ENCODE measurements at regions not wholly inside any gene's neighbourhood (a gene's known extent, or its start where the extent isn't known, plus 50 kb on each side); places are given as distances from the start of the nearest gene placed in this dataset.

DNA sequence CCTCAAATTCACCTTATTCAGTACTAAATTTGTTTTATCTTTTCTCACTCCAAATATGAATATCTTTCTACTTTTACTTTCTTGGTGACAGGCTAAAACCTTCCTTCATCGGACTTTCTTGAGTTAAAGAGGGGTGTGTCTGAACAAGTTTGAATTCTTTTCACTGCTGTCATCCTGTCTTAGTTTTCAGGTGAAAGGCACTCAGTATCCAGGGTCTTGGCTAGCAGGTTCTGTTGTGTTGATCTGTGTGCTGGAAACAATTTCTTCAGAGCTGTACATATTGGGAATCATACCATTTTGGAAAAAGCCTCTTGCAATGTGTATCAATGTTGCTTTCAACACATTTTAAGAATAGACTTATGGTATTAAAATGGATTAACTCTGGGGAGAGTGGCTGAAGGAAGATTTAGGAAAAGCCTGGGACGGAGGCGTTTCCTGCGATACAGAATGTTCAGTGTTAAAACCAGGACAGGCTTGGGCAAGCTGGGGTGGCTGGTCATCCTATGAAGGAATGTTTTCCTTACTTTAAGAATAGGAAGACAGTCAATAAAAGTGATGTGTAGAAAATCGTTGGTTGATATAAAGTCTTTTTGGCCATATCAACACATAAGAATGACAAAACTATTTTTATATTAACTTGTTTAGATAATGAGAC is 350.7 kb upstream of the SPRED2 start:
- H3K4me1 ChIP-seq (ENCODE audit: control insufficient read depth, insufficient read depth, low read length, unreplicated experiment): no peaks in the 10 kb centered on the region
- no peak overlapping the region for H2AFZ ChIP-seq (ENCODE audit: low read length, unreplicated experiment)
- no peaks in the 10 kb centered on the region for H3K27me3 ChIP-seq (ENCODE audit: insufficient read depth, low read length)
- H3K4me3 ChIP-seq (ENCODE audit: low read depth, low read length): no peak overlapping the region
- no peaks in the 10 kb centered on the region for H3K79me2 ChIP-seq (ENCODE audit: control insufficient read depth, insufficient read depth, low read length, unreplicated experiment)
- H3K27ac ChIP-seq (ENCODE audit: low read depth, low read length): no peak overlapping the region
- no peaks in the 10 kb centered on the region for H3K36me3 ChIP-seq (ENCODE audit: insufficient read depth, low read length)

DNA sequence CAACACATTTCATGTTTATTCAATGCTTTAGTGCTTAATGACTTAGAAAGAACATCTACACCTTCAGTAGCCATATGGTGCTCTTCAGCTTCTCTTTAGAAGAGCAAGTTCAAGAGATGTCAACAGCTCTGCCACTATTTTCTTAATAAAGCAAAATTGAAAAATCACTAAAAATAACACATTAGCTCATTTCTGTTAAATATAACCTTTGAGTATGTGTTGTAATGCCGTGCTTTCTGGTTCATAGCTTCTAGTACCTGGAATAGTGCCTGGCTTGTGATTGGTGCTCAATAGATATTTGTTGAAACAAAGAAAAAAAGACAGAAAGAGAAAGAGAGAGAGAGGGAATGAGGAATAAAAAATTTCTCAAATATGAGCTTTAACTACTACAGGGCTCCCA is 349.8 kb upstream of the SPRED2 start:
- H3K27me3 ChIP-seq (ENCODE audit: insufficient read depth, low read length): no peaks in the 10 kb centered on the region
- no peaks in the 10 kb centered on the region for H3K4me1 ChIP-seq (ENCODE audit: control insufficient read depth, insufficient read depth, low read length, unreplicated experiment)
- H3K36me3 ChIP-seq (ENCODE audit: insufficient read depth, low read length): no peaks in the 10 kb centered on the region
- no peak overlapping the region for H3K27ac ChIP-seq (ENCODE audit: low read depth, low read length)
- no peak overlapping the region for H2AFZ ChIP-seq (ENCODE audit: low read length, unreplicated experiment)
- H3K4me3 ChIP-seq (ENCODE audit: low read depth, low read length): no peak overlapping the region
- H3K79me2 ChIP-seq (ENCODE audit: control insufficient read depth, insufficient read depth, low read length, unreplicated experiment): no peaks in the 10 kb centered on the region

DNA sequence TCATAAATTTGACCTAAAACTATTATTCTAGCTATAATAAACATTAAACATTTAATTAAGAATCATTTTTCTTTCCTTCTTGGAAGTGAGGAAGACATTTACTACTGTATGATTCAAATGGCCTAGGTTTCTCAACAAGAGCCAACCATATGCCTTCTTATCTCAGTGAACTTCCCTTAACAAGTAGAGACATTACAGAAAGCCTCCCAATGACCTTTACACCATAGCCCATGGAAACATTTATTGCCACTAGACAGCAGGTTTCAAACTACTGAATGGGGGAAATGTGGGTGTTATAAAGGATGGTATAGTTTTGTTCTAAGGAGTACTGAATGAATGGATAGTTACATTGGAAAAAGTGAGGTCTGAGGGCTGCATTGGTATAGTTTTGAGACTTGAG is 349.4 kb upstream of the SPRED2 start:
- H3K4me1 ChIP-seq (ENCODE audit: control insufficient read depth, insufficient read depth, low read length, unreplicated experiment): no peaks in the 10 kb centered on the region
- no peak overlapping the region for H3K4me3 ChIP-seq (ENCODE audit: low read depth, low read length)
- H2AFZ ChIP-seq (ENCODE audit: low read length, unreplicated experiment): no peak overlapping the region
- no peaks in the 10 kb centered on the region for H3K27me3 ChIP-seq (ENCODE audit: insufficient read depth, low read length)
- no peaks in the 10 kb centered on the region for H3K79me2 ChIP-seq (ENCODE audit: control insufficient read depth, insufficient read depth, low read length, unreplicated experiment)
- H3K27ac ChIP-seq (ENCODE audit: low read depth, low read length): no peak overlapping the region
- no peaks in the 10 kb centered on the region for H3K36me3 ChIP-seq (ENCODE audit: insufficient read depth, low read length)

DNA sequence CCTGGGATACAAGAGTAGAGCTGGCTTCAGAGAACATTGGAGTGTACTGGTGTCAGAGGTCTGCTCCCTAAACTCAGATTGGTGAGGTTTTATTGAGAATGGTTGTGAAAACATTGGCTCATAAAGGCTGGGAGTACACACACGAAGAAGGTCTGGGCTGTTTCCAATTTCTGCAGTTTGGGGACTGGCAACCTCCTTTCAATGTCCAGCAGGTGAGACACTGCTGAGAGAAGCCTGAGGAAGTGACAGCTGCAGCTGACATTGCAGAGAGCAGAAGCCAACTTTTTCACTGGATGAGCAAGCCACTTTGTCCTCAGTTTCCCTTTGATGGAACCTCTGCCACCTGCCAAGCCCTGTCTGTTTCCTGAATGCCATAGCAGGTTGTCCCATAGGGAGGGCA is 346.6 kb upstream of the SPRED2 start:
- no peaks in the 10 kb centered on the region for H3K27me3 ChIP-seq (ENCODE audit: insufficient read depth, low read length)
- no peaks in the 10 kb centered on the region for H3K4me1 ChIP-seq (ENCODE audit: control insufficient read depth, insufficient read depth, low read length, unreplicated experiment)
- no peaks in the 10 kb centered on the region for H3K36me3 ChIP-seq (ENCODE audit: insufficient read depth, low read length)
- H3K79me2 ChIP-seq (ENCODE audit: control insufficient read depth, insufficient read depth, low read length, unreplicated experiment): no peaks in the 10 kb centered on the region
- H2AFZ ChIP-seq (ENCODE audit: low read length, unreplicated experiment): no peak overlapping the region
- no peak overlapping the region for H3K4me3 ChIP-seq (ENCODE audit: low read depth, low read length)
- no peak overlapping the region for H3K27ac ChIP-seq (ENCODE audit: low read depth, low read length)

DNA sequence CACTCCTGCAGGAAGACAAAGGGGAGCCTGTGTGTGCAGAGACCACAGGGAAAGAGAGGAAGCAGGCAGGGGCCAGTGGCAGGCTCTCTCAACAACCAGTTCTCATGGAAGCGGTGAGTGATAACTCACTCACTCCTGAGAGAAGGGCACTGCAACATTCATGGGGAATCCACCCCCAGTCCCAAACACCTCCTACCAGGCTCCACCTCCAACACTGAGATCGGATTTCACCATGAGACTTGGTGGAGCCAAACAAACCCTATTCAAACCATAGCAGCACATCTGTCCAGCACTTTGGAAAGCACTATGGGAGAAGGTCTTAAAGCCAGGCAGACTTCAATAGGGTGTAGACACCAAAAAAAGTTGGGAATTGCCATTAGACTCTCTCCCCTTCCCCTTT is 345.7 kb upstream of the SPRED2 start:
- no peaks in the 10 kb centered on the region for H3K4me1 ChIP-seq (ENCODE audit: control insufficient read depth, insufficient read depth, low read length, unreplicated experiment)
- H3K4me3 ChIP-seq (ENCODE audit: low read depth, low read length): no peak overlapping the region
- H3K27ac ChIP-seq (ENCODE audit: low read depth, low read length): no peak overlapping the region
- H3K79me2 ChIP-seq (ENCODE audit: control insufficient read depth, insufficient read depth, low read length, unreplicated experiment): no peaks in the 10 kb centered on the region
- no peaks in the 10 kb centered on the region for H3K27me3 ChIP-seq (ENCODE audit: insufficient read depth, low read length)
- no peak overlapping the region for H2AFZ ChIP-seq (ENCODE audit: low read length, unreplicated experiment)
- H3K36me3 ChIP-seq (ENCODE audit: insufficient read depth, low read length): no peaks in the 10 kb centered on the region

DNA sequence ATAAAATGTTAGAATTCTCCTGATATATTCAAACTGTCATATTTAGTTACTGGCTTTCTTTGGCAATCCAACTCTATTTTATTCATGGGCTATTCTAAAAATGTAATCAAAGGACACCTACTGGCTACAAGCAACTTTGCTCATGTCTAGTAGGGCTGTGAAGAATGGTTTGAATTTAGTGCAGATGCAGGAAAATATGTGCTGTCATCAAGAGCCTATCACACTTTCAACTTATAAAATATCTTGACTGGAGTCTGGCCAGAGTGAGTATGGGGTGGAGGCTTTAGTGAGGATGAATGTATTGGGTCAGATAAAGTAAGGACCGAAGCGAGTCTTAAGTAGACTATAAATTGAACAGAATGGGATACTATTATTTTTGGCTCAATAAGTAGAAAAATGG is 343.4 kb upstream of the SPRED2 start:
- Histone ChIP-seq H3K36me3 (ENCODE audit: insufficient read depth, low read length) (no peaks in the 10 kb centered on the region), H3K27ac (ENCODE audit: low read depth, low read length) (no peak overlapping the region), H3K27me3 (ENCODE audit: insufficient read depth, low read length) (no peaks in the 10 kb centered on the region), H3K4me1 (ENCODE audit: control insufficient read depth, insufficient read depth, low read length, unreplicated experiment) (no peaks in the 10 kb centered on the region), H2AFZ (ENCODE audit: low read length, unreplicated experiment) (no peak overlapping the region), H3K4me3 (ENCODE audit: low read depth, low read length) (no peak overlapping the region), H3K79me2 (ENCODE audit: control insufficient read depth, insufficient read depth, low read length, unreplicated experiment) (no peaks in the 10 kb centered on the region)

DNA sequence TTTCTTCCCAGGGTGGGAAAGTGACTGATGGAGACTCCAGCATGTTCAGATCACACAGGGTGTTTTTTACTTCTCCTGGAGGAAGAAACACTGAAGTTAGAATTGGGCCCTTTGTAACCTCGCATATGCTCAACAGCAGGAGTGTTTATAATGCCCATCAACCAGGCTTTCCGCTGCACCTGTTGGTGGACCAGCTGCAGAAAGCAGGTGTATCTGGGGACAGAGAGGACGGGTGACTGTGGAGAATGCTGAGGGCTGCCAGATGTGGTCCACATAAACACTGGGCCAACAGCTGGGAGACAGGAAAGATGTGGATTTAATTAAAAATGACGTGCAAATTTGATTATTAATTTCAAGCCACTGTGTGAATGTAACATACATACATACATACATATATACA is 335.5 kb upstream of the SPRED2 start:
- Histone ChIP-seq H3K79me2 (ENCODE audit: control insufficient read depth, insufficient read depth, low read length, unreplicated experiment) (no peaks in the 10 kb centered on the region), H3K4me1 (ENCODE audit: control insufficient read depth, insufficient read depth, low read length, unreplicated experiment) (no peaks in the 10 kb centered on the region), H2AFZ (ENCODE audit: low read length, unreplicated experiment) (no peak overlapping the region), H3K4me3 (ENCODE audit: low read depth, low read length) (no peak overlapping the region), H3K36me3 (ENCODE audit: insufficient read depth, low read length) (no peaks in the 10 kb centered on the region), H3K27ac (ENCODE audit: low read depth, low read length) (no peak overlapping the region), H3K27me3 (ENCODE audit: insufficient read depth, low read length) (peaks cover 5% of the 10 kb centered on the region; the same call in 1 of the 2 replicates)

DNA sequence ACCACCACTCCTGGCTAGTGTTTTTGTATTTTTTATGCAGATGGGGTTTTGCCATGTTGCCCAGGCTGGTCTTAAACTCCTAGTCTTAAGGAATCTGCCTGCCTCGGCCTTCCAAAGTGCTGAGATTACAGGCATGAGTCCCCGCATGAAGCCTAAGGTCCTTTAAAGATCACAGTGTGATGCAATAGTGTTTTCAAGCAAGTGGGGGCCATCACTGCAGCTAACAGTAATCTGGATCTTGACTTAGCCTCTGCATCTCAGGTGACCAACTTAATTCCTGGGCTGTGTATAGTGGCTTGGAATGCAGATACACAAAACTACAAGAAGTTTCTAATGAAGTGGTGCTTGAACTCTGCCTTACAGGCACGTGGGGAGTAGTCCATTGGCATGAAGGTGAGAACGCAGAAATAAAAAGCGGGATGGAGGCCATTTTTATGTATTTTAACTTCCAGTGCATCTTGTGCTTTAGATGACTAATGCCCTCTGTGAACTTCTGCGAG is 334.4 kb upstream of the SPRED2 start:
- H3K4me3 ChIP-seq (ENCODE audit: low read depth, low read length): no peak overlapping the region
- H2AFZ ChIP-seq (ENCODE audit: low read length, unreplicated experiment): no peak overlapping the region
- H3K79me2 ChIP-seq (ENCODE audit: control insufficient read depth, insufficient read depth, low read length, unreplicated experiment): no peaks in the 10 kb centered on the region
- H3K27me3 ChIP-seq (ENCODE audit: insufficient read depth, low read length): peaks cover 5% of the 10 kb centered on the region; the same call in 1 of the 2 replicates
- H3K27ac ChIP-seq (ENCODE audit: low read depth, low read length): no peak overlapping the region
- no peaks in the 10 kb centered on the region for H3K36me3 ChIP-seq (ENCODE audit: insufficient read depth, low read length)
- H3K4me1 ChIP-seq (ENCODE audit: control insufficient read depth, insufficient read depth, low read length, unreplicated experiment): no peaks in the 10 kb centered on the region

DNA sequence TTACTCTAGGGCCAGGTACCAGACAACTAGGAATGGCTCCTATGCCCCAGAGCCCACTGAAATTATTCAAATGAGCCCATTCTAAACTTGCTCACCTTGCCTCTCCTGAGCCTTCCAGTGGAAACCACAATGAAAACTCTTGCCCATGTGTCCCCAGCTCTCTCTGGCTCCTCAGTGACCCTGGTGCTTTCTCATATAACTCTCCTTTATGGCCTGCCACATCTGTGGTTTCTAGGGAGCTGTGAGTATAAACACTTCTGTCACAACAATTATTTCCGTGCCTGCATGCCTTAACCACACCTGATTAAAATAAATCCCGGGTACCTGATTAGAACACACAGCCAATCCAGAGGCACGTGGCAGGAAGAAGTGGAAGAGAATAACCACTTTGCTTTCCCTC is 333.0 kb upstream of the SPRED2 start:
- H3K79me2 ChIP-seq (ENCODE audit: control insufficient read depth, insufficient read depth, low read length, unreplicated experiment): no peaks in the 10 kb centered on the region
- H3K27me3 ChIP-seq (ENCODE audit: insufficient read depth, low read length): peaks cover 5% of the 10 kb centered on the region; the same call in 1 of the 2 replicates
- no peaks in the 10 kb centered on the region for H3K4me1 ChIP-seq (ENCODE audit: control insufficient read depth, insufficient read depth, low read length, unreplicated experiment)
- H3K27ac ChIP-seq (ENCODE audit: low read depth, low read length): no peak overlapping the region
- no peak overlapping the region for H2AFZ ChIP-seq (ENCODE audit: low read length, unreplicated experiment)
- H3K36me3 ChIP-seq (ENCODE audit: insufficient read depth, low read length): no peaks in the 10 kb centered on the region
- H3K4me3 ChIP-seq (ENCODE audit: low read depth, low read length): no peak overlapping the region

DNA sequence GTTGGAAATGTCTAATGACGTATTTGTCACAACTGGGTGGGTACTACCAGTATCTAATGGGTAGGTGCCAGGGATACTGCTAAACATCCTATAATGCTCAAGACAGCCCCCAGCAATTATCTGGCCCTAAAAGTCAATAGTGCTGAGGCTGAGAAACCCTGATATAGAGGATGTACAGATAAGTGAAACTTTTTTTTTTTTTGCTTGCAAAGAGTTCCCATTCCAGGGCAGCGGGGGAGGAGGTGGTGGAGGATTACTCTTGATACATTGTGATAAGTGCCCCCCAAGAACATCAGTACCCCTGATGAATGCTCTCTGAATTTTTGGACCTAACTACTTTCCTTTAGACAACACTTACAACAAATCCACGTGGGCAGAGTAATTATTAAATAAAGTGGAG is 329.7 kb upstream of the SPRED2 start:
- peaks cover 5% of the 10 kb centered on the region; the same call in 1 of the 2 replicates for H3K27me3 ChIP-seq (ENCODE audit: insufficient read depth, low read length)
- H2AFZ ChIP-seq (ENCODE audit: low read length, unreplicated experiment): no peak overlapping the region
- no peak overlapping the region for H3K4me3 ChIP-seq (ENCODE audit: low read depth, low read length)
- no peaks in the 10 kb centered on the region for H3K79me2 ChIP-seq (ENCODE audit: control insufficient read depth, insufficient read depth, low read length, unreplicated experiment)
- no peak overlapping the region for H3K27ac ChIP-seq (ENCODE audit: low read depth, low read length)
- no peaks in the 10 kb centered on the region for H3K36me3 ChIP-seq (ENCODE audit: insufficient read depth, low read length)
- no peaks in the 10 kb centered on the region for H3K4me1 ChIP-seq (ENCODE audit: control insufficient read depth, insufficient read depth, low read length, unreplicated experiment)

DNA sequence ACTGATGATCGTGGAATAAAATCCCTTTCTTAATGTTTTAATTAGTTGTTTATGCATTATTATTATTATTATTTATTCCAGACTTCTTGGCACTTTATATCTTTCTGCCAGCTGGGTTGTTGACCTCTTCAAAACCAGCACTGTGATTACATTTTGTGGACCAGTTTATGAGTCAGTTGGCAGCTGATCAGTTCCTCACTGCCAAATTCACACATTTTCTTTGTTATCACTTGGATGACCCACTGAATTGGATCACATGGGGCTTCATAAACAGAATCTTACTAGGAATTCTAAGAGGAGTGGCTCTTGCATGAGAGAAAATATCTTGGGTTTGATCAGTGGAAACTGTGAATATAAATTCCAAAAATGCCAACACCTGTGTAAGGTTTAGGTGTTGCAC is 321.8 kb upstream of the SPRED2 start:
- no peaks in the 10 kb centered on the region for H3K4me1 ChIP-seq (ENCODE audit: control insufficient read depth, insufficient read depth, low read length, unreplicated experiment)
- no peak overlapping the region for H2AFZ ChIP-seq (ENCODE audit: low read length, unreplicated experiment)
- H3K36me3 ChIP-seq (ENCODE audit: insufficient read depth, low read length): no peaks in the 10 kb centered on the region
- H3K79me2 ChIP-seq (ENCODE audit: control insufficient read depth, insufficient read depth, low read length, unreplicated experiment): no peaks in the 10 kb centered on the region
- no peak overlapping the region for H3K4me3 ChIP-seq (ENCODE audit: low read depth, low read length)
- no peaks in the 10 kb centered on the region for H3K27me3 ChIP-seq (ENCODE audit: insufficient read depth, low read length)
- H3K27ac ChIP-seq (ENCODE audit: low read depth, low read length): no peak overlapping the region
